Kidney (tissue), 13 donors: ENCODE measurements at regions not wholly inside any gene's neighbourhood (a gene's known extent, or its start where the extent isn't known, plus 50 kb on each side); places are given as distances from the start of the nearest gene placed in this dataset.

ENCODE experiments used
- DNase-seq, 5 donors: peaks; one replicate each; pipeline ENCODE4 v3.0.0-alpha.2; 2013 to 2020
- FAIRE-seq: peaks from 2 replicates; lab custom pipeline; 2012; peaks lifted over from hg19 to GRCh38; lab: Jason Lieb, UNC
- H3K27ac ChIP-seq, 2 donors: one replicate each; pipeline ENCODE4 v1.7.0; 2013; ENCODE audit warnings: low read depth in 2 of 2, low read length in 2 of 2, inconsistent platforms in 1 of 2
- H3K27me3 ChIP-seq: one replicate; pipeline ENCODE4 v1.7.1; 2013; ENCODE audit warnings: low read length, inconsistent platforms; ENCODE audit not compliant: control insufficient read depth, insufficient read depth
- H3K36me3 ChIP-seq, 3 donors: one replicate each; pipeline versions ENCODE4 v1.7.0 to v1.7.1; 2013; ENCODE audit warnings: low read length in 3 of 3, control low read depth in 1 of 3, inconsistent platforms in 1 of 3; ENCODE audit not compliant: insufficient read depth in 3 of 3, control insufficient read depth in 2 of 3
- H3K4me1 ChIP-seq, 3 donors: one replicate each; pipeline versions ENCODE4 v1.7.0 to v1.7.1; 2013; ENCODE audit warnings: low read length in 3 of 3, inconsistent platforms in 1 of 3, low read depth in 1 of 3; ENCODE audit not compliant: control insufficient read depth in 2 of 3, insufficient read depth in 2 of 3
- H3K4me3 ChIP-seq, 3 donors: one replicate each; pipeline versions ENCODE4 v1.7.0 to v1.8.1; 2013; ENCODE audit warnings: low read length in 3 of 3, control low read depth in 1 of 3, inconsistent platforms in 1 of 3
- H3K9ac ChIP-seq, 3 donors: one replicate each; pipeline versions ENCODE4 v1.7.0 to v1.7.1; 2013; ENCODE audit warnings: low read length in 3 of 3, control low read depth in 1 of 3, inconsistent platforms in 1 of 3
- H3K9me3 ChIP-seq, 3 donors: one replicate each; pipeline versions ENCODE4 v1.7.0 to v1.7.1; 2013; ENCODE audit warnings: low read length in 3 of 3, control low read depth in 1 of 3, inconsistent platforms in 1 of 3; ENCODE audit not compliant: control insufficient read depth in 2 of 3, insufficient read depth in 1 of 3
- CTCF ChIP-seq: IDR thresholded peaks from 3 replicates; pipeline ENCODE4 v1.5.1; 2012; ENCODE audit warnings: mild to moderate bottlenecking, moderate library complexity, borderline replicate concordance; ENCODE audit not compliant: insufficient read depth; ENCODE audit errors: extremely low read depth
- intact Hi-C: fragments of 100-400 bp; cut with DNase I; formaldehyde crosslinking; loops from one replicate; pipeline ENCODE4 v1.11.1; 2022
- donor health status: control.
- donor health status: control.
- donor health status: control.
- donor health status: control.
- donor health status: control.
- donor health status: DM: yes; HTN: yes; CAD: no.
- donor health status: Normal renal cell carcinoma (clear cell type).

GRCh38 chr6:56393615-56394612 is 146.5 kb upstream of the COL21A1 start:
- Histone ChIP-seq H3K27ac (no peak overlapping the region), H3K36me3 (no peaks in the 10 kb centered on the region), H3K4me3 (no peak overlapping the region), H3K4me1 (peaks cover 0 to 2% (median 0%) of the 10 kb centered on the region in 3 donors), H3K9me3 (peaks cover 0 to 3% (median 0%) of the 10 kb centered on the region in 3 donors), H3K9ac (no peak overlapping the region), H3K27me3 (no peaks in the 10 kb centered on the region)
- DNase-seq (no peak), FAIRE-seq (no peak)
- intact Hi-C loops, result no loop called here
- no peak for TF ChIP-seq CTCF

- Histone ChIP-seq H3K4me3 (no peak overlapping the region), H3K9ac (no peak overlapping the region), H3K9me3 (peaks cover 0 to 3% (median 0%) of the 10 kb centered on the region in 3 donors), H3K27me3 (no peaks in the 10 kb centered on the region), H3K27ac (no peak overlapping the region), H3K4me1 (peaks cover 0 to 4% (median 0%) of the 10 kb centered on the region in 3 donors), H3K36me3 (no peaks in the 10 kb centered on the region)
- no peak for TF ChIP-seq CTCF
- intact Hi-C loops, result no loop called here
- FAIRE-seq (no peak), DNase-seq (no peak)
Observed at GRCh38 chr6:56388415-56388755, 141.0 kb upstream of the COL21A1 start.

DNA sequence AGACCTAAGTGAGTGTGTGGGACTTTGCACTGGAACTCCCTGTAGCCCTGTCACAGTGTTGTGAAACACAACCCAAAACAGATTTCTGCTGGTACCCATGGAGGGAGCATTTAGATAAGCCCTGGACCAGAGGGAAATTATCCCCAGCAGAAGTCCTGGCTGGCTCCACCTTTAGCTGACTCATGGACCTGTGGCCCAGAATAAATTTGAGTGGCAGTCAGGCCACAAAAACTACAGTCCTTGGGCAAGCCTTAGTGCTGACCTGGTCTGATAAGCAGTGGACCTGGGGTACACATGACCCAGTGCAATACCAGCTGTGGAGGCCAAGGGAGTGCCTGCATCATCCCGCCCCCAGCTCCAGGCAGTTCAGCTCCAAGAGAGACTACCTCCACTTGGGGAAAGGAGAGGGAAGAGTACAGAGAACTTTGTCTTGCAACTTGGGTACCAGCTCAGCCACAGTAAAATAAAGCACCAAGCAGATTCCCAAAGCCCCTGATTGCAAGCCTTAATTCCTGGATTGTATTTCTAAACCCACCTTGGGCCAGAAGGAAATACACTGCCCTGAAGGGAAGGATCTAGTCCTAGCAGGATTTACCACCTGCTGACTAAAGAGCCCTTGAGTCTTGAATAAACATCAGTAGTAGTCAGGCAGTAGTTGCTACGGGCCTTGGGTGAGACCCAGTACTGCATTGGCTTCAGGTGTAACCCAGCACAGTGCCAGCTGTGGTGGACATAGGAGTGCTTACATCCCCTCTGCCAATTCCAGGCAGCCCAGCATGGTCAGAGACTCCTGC is 140.4 kb upstream of the COL21A1 start:
- Histone ChIP-seq H3K4me3 (no peak overlapping the region), H3K4me1 (peaks cover 0 to 4% (median 0%) of the 10 kb centered on the region in 3 donors), H3K27ac (no peak overlapping the region), H3K27me3 (no peaks in the 10 kb centered on the region), H3K36me3 (no peaks in the 10 kb centered on the region), H3K9me3 (peaks cover 0 to 3% (median 0%) of the 10 kb centered on the region in 3 donors), H3K9ac (no peak overlapping the region)
- FAIRE-seq (no peak), DNase-seq (no peak)
- TF ChIP-seq CTCF, result no peak
- intact Hi-C loops, result no loop called here
